Smooth muscle cell (in vitro differentiated cells): ENCODE measurements at regions not wholly inside any gene's neighbourhood (a gene's known extent, or its start where the extent isn't known, plus 50 kb on each side); places are given as distances from the start of the nearest gene placed in this dataset.

Source experiments
- DNase-seq: peaks from one replicate; lab custom pipeline; 2025; ENCODE audit not compliant: unreplicated experiment; lab: John Stamatoyannopoulos, UW
- H2AFZ ChIP-seq: fragments of 200-600 bp; sonication (generic); 2 replicates; pipeline ENCODE4 v1.6.0; 2016; ENCODE audit warnings: antibody characterized with exemption, low read depth, mild to moderate bottlenecking
- H3F3A ChIP-seq: fragments of 200-600 bp; sonication (generic); 2 replicates; pipeline ENCODE4 v1.6.0; 2017; ENCODE audit warnings: antibody characterized with exemption, low read depth
- H3K27ac ChIP-seq: fragments of 200-600 bp; sonication (generic); 2 replicates; pipeline ENCODE4 v1.5.1; 2016; ENCODE audit warnings: low read depth, mild to moderate bottlenecking
- H3K27me3 ChIP-seq: fragments of 200-600 bp; sonication (generic); 2 replicates; pipeline ENCODE4 v1.6.1; 2016; ENCODE audit warnings: low read depth, mild to moderate bottlenecking
- H3K36me3 ChIP-seq: fragments of 200-600 bp; sonication (generic); 2 replicates; pipeline ENCODE4 v1.5.1; 2016; ENCODE audit warnings: low read depth
- H3K4me1 ChIP-seq: fragments of 200-600 bp; sonication (generic); 2 replicates; pipeline ENCODE4 v1.5.1; 2016; ENCODE audit warnings: low read depth
- H3K4me2 ChIP-seq: fragments of 200-600 bp; sonication (generic); 2 replicates; pipeline ENCODE4 v1.6.0; 2016; ENCODE audit warnings: mild to moderate bottlenecking
- H3K4me3 ChIP-seq: fragments of 200-600 bp; sonication (generic); 2 replicates; pipeline ENCODE4 v1.5.1; 2016; ENCODE audit warnings: mild to moderate bottlenecking
- H3K79me2 ChIP-seq: fragments of 200-600 bp; sonication (generic); 2 replicates; pipeline ENCODE4 v1.6.0; 2016; ENCODE audit warnings: low read depth, mild to moderate bottlenecking
- H3K9ac ChIP-seq: fragments of 200-600 bp; sonication (generic); 2 replicates; pipeline ENCODE4 v1.6.0; 2016; ENCODE audit warnings: low read depth
- H3K9me3 ChIP-seq: fragments of 200-600 bp; sonication (generic); replicated peaks from 2 replicates; pipeline ENCODE4 v1.5.1; 2016; ENCODE audit warnings: low read depth
- H4K20me1 ChIP-seq: fragments of 200-600 bp; sonication (generic); 2 replicates; pipeline ENCODE4 v1.6.0; 2016; ENCODE audit warnings: low read depth
- CTCF ChIP-seq: fragments of 200-600 bp; sonication (generic); IDR thresholded peaks from 2 replicates; pipeline ENCODE4 v1.5.1; 2017; ENCODE audit warnings: borderline replicate concordance, mild to moderate bottlenecking, antibody characterized with exemption; ENCODE audit not compliant: insufficient read depth, poor library complexity, severe bottlenecking
- WGBS: methylation state at CpG from one replicate; pipeline ENCODE4 v1.1.7; 2016; ENCODE audit warnings: low lambda C conversion rate; 5-methylcytosine and 5-hydroxymethylcytosine counted together

DNA sequence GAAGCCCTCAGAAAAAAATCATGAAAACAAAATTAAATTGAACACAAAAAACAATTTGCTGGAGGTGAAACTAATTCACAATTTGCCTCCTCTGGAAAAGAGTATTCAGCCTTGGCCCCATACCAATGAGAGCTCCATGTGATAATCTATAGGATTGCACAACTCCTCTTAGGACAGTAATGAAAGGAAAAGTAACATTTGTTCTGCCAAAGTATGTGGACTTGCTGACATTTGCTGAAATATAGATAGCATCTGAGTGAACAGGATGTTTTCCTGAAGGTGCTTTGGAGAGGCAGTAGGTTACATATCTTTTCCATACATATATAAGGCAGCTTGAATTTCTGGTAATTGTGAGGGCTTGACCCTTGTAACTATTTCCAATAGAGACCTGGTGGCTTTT lies 122.8 kb downstream of the OR4C45 start:
- no peak overlapping the region for H3K27ac ChIP-seq
- H3K4me1 ChIP-seq = no peaks in the 10 kb centered on the region
- H3K27me3 ChIP-seq = no peaks in the 10 kb centered on the region
- no peaks in the 10 kb centered on the region for H3K36me3 ChIP-seq
- H3F3A ChIP-seq = no peaks in the 10 kb centered on the region
- DNase-seq = no peak
- no peaks in the 10 kb centered on the region for H3K9me3 ChIP-seq
- TF ChIP-seq CTCF = no peak
- H4K20me1 ChIP-seq = no peaks in the 10 kb centered on the region
- H2AFZ ChIP-seq = no peak overlapping the region
- no peak overlapping the region for H3K4me3 ChIP-seq
- no peak overlapping the region for H3K9ac ChIP-seq
- no peaks in the 10 kb centered on the region for H3K79me2 ChIP-seq
- H3K4me2 ChIP-seq = no peak overlapping the region

GRCh38 chr11:50164050-50164449 lies 131.4 kb downstream of the OR4C45 start:
- no peak overlapping the region for H3K27ac ChIP-seq
- H4K20me1 ChIP-seq = no peaks in the 10 kb centered on the region
- H3K4me1 ChIP-seq = no peaks in the 10 kb centered on the region
- H3F3A ChIP-seq = no peaks in the 10 kb centered on the region
- H3K27me3 ChIP-seq = no peaks in the 10 kb centered on the region
- no peaks in the 10 kb centered on the region for H3K79me2 ChIP-seq
- H2AFZ ChIP-seq = no peak overlapping the region
- no peak for DNase-seq
- WGBS = 80% methylated on average over 6 of the region's 13 CpGs
- no peak overlapping the region for H3K4me3 ChIP-seq
- no peaks in the 10 kb centered on the region for H3K36me3 ChIP-seq
- H3K9me3 ChIP-seq = no peaks in the 10 kb centered on the region
- H3K4me2 ChIP-seq = no peak overlapping the region
- no peak overlapping the region for H3K9ac ChIP-seq
- no peak for TF ChIP-seq CTCF

DNA sequence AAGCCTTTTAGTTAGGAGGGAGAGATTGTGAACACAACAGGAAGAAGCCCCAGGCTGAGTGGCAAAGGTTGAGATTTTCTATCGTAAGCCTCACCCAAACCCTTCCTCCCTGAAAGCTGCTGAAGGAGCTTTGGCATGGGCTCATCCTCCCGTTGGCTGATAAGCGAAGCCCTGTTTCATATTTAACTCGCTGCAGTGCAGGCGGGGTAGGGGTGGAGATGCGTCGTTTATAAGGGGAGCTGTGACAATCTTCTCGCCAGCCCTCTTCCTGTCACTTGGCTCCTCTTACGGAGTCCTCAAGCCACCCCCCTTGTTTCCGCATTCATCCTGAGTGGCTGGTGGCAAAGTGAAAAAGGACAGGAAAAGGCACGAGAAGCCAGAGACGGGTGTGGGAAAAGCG lies 137.0 kb downstream of the OR4C45 start:
- Histone ChIP-seq H3K4me1 (no peaks in the 10 kb centered on the region), H3K79me2 (no peaks in the 10 kb centered on the region), H3K4me3 (no peak overlapping the region), H3K27me3 (no peaks in the 10 kb centered on the region), H4K20me1 (no peaks in the 10 kb centered on the region), H3K36me3 (no peaks in the 10 kb centered on the region), H3K9me3 (no peaks in the 10 kb centered on the region), H2AFZ (no peak overlapping the region), H3K27ac (no peak overlapping the region), H3K4me2 (no peak overlapping the region), H3K9ac (no peak overlapping the region), H3F3A (no peaks in the 10 kb centered on the region)
- DNase-seq = no peak
- TF ChIP-seq CTCF = no peak
- WGBS = 87% methylated on average over 13 of the region's 13 CpGs

- H3K36me3 ChIP-seq = no peaks in the 10 kb centered on the region
- H3K9ac ChIP-seq = no peak overlapping the region
- no peaks in the 10 kb centered on the region for H3K9me3 ChIP-seq
- H3K27me3 ChIP-seq = no peaks in the 10 kb centered on the region
- no peaks in the 10 kb centered on the region for H3F3A ChIP-seq
- no peak for TF ChIP-seq CTCF
- whole genome bisulfite sequencing = 86% methylated on average over 17 of the region's 17 CpGs
- H3K79me2 ChIP-seq = no peaks in the 10 kb centered on the region
- H4K20me1 ChIP-seq = no peaks in the 10 kb centered on the region
- H3K4me2 ChIP-seq = no peak overlapping the region
- DNase-seq = no peak
- no peak overlapping the region for H3K4me3 ChIP-seq
- H3K27ac ChIP-seq = no peak overlapping the region
- no peaks in the 10 kb centered on the region for H3K4me1 ChIP-seq
- no peak overlapping the region for H2AFZ ChIP-seq
Observed at GRCh38 chr11:50170115-50170514, 137.4 kb downstream of the OR4C45 start.
